ENCODE measurements at regions not wholly inside any gene's neighbourhood (a gene's known extent, or its start where the extent isn't known, plus 50 kb on each side); places are given as distances from the start of the nearest gene placed in this dataset.
A peak's percentile ranks its signal among the peaks of the same experiment; 100 is the strongest.
"Not testable (repeated sequence)": the region's sequence is repeated elsewhere in the genome, so short reads cannot be mapped to it uniquely, and the experiment has no call there.

DNA sequence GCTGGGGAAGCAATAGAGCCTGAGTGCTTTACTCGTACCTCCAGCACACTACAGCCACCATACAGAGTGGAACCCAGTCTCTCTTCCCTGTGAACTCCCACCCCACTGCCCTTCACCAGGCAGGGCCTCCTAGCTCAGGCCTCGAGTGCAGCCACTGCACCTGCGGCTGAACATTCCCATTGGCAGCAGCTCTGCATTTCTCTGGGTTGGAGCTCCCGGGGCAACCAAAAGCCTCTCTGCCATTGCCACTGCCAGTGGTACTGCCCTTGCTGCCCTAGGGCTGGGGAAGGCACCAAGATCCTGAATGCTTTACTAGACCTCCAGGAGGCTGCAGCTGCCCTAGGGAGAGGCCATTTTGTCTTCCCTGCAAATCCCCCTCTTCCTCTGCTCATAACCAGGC lies 266.8 kb downstream of the TDRD3 start:
- no peak for DNase-seq

DNA sequence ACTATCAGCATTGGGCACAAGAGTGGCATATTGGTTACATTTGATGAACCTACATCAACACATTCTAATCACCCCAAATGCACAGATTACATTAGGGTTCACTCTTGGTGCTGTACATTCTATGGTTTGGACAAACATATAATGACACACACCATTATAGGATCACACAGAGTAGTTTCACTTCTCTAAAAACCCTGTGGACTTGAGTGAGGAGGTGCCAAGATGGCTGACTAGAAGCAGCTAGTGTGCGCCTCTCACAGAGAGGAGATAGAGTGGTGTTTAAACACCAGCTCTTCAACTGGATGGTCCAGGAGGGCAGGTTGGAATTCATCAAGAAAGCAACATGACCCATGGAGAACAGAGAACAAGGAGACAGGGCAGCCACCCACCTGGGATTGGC lies 265.6 kb downstream of the TDRD3 start:
- no peak for DNase-seq

DNA sequence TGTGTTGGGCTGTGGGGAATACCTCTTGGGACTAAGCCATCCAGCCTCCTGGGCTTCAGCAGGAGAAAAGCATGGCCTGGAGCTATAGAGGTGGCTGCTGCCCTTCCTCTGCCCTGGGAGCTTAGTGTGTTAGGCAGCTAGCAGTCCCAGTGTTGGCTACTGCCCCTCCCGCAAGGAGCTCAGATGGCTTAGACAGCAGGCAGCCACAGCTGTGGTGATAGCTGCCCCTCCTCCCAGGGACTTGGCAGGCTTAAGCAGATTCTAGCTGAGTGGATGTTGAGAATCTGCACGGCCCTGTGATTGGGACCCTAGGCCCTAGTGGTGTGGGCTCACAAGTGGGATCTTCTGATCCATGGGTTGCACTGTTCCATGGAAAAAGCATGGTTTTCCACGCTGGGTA lies 264.5 kb downstream of the TDRD3 start:
- DNase-seq = no peak

DNA sequence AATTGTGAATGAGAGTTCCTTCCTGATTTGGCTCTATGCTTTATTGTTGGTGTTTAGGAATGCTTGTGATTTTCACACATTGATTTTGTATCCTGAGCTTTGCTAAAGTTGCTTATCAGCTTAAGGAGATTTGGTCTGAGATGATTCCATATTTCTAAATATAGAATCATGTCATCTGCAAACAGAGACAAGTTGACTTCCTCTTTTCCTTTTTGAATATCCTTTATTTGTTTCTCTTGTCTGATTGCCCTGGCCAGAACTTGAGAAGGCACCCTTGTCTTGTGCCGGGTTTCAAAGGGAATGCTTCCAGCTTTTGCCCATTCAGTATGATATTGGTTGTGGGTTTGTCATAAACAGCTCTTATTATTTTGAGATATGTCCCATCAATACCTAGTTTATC lies 260.6 kb downstream of the TDRD3 start:
- DNase-seq = not testable (repeated sequence)

DNA sequence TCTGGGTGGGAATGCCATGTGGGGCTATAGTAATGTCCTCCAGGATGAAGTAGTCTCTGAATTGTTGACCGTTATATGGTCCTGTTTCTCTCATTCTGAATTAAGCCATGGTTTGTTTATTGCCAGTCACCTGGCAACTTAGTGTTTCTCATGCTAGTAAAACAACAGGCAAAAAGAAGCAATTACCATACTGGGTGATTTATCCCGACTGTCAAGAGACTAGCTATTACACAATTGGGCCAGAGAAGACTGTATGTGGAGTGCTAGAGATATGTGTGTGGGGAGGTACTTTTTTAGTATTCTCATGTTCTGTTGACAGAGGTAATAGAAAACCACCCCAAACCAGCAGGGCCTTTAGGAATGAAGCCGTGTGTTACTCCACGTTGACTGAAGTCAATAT lies 258.2 kb downstream of the TDRD3 start:
- DNase-seq = no peak

DNA sequence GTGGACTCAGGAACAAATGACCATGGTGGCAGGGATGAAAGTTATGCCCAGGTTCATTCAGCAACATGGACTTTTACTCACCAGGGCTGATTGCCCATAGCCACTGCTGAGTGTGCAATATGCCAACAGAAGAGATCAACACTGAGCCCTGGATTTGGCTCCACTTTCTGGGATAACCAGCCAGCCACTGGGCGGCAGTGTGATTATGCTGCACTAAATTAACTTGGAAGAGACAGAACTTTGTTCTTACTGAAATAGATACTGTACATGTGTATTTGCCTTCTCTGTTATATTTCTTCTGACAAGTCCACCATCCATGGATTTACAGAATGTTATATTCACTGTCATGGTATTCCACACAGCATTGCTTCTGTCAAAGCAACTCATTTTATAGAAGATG lies 257.4 kb downstream of the TDRD3 start:
- DNase-seq = peak; percentile 26

DNA sequence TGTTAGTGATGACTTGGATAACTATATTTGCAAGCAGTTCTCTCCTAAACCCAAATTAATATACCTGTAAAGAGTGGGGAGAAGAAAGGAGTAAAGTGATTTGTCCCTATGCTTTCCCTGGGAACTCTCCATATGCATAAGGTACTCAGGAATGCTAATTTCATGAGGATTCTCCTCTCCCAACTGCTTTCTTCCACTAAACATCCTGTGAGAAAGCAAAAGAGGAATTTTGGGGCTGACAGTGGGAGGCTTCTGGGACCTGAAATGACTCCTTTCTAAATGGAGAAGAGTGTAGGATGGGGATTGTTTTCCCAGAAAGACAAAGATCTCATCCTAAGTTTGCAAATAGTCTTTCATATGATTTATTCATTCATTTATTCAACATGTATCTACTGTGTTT lies 250.5 kb downstream of the TDRD3 start:
- DNase-seq = no peak

DNA sequence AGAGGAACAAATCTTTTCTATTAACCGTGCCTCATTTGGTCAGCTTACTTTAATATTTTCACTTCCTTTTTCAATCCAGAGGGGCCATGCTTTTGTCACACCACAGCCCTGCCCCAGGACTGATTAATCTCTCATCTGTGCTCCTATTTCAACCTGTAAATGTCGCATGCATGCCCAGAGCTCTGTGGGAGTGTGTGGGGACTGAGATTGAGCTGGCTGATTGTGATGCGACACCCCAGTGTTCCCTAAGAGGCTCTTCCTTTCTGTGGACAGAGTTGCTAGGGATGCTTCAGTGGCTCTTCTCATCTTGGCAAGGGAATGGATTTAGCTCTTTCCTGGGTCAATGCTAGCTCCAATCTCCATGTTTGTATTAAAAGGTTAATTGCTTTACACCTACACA lies 249.6 kb downstream of the TDRD3 start:
- no peak for DNase-seq

DNA sequence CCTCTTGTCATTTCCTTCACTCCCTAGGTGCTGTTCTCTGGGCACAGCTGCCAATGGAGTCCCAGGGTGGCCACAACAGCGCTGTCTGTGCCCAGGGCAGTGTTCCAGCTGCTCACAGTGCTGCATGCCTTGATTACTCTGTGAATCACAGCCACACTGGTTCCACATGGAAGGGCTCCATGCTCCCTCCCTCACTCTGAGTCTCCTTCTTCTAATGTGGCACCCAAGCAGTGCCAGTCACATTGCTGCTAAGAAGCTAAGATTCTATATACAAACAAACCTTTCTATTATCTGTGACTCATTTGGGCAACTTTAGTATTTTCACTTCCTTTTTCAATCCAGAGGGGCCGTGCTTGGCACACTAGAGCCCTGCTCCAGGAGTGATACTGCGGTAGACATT lies 248.7 kb downstream of the TDRD3 start:
- no peak for DNase-seq

DNA sequence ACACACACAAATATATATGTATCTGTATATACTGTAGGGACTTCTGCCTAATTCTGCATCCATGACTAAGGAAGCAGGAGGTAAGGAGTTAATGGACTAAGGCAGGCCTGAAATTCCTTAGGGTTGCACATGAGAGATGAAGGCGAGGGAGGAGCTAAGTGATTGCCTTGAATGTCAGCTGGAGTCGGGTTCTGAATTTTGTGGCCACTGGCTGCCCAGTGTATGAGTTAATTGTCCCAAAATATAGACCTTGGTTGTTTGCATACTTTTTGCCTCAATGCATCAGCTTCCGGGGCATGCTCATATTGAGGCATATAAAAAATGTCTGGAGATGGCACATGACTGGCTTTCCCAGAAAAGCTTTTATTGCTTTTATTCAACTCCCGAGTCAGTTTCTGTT lies 245.5 kb downstream of the TDRD3 start:
- DNase-seq = no peak

DNA sequence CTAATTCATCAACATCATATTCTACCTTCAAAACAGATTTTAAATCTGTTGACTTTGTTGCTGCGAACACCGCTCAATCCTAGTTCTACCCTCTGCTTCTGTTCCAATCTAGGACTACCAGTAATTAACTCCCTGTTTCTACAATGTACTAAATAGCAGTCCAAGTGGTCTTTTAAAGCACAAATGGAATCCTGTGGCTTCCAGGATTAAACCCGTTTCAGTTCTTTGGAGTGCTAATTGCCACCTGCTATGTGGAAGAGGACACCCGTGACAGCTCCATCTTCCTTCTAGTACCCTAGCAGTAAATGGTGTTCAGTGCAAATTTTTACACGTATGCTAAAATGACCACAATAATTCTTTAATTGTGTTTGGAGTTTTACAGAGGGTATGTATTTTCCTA lies 232.1 kb downstream of the TDRD3 start:
- no peak for DNase-seq

DNA sequence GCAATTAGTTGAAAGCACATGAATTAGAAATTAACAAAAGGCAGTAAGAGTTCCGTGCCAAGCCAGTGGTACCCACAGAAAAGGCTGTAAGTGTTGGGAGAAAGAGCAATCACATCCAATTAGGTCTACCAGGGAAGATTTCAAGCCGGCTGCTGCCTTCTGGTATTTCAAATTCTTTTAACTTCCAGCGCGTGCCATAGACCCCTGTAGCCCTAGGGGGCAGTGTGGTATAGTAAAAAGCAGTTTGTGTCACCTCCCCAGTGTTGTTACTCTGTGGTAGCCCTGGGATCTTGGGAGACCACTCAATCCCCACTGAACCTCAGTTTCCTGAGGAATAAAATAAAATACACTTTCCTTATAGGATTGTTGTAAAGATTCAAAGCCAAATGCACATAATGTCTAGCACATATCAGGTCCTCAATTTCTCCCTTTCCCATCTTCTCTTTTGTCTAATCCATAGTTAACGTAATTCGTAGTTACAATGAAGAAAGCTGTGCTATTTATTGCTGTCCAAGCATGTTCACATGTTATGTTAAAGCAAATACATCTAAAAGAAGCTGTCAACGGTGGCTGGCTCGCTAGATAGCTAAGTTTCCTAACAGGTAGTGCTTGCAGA lies 230.2 kb downstream of the TDRD3 start:
- DNase-seq = peak; percentile 93
